OCI-LY7 (cell line): ENCODE measurements at regions not wholly inside any gene's neighbourhood (a gene's known extent, or its start where the extent isn't known, plus 50 kb on each side); places are given as distances from the start of the nearest gene placed in this dataset.

Experiments
- CTCF ChIP-seq: fragments of 200-600 bp; sonication (generic); conservative IDR thresholded peaks from 2 replicates; pipeline ENCODE4 v1.5.1; 2014; ENCODE audit warnings: mild to moderate bottlenecking, antibody characterized with exemption, low read length, moderate library complexity, mixed read lengths
- EZH2phosphoT487 ChIP-seq: fragments of 200-600 bp; sonication (generic); IDR thresholded peaks from 2 replicates; pipeline ENCODE4 v1.6.1; 2018; ENCODE audit warnings: low read depth, borderline replicate concordance, mild to moderate bottlenecking, mixed run types, antibody characterized with exemption, low read length, moderate library complexity, mixed read lengths

DNA sequence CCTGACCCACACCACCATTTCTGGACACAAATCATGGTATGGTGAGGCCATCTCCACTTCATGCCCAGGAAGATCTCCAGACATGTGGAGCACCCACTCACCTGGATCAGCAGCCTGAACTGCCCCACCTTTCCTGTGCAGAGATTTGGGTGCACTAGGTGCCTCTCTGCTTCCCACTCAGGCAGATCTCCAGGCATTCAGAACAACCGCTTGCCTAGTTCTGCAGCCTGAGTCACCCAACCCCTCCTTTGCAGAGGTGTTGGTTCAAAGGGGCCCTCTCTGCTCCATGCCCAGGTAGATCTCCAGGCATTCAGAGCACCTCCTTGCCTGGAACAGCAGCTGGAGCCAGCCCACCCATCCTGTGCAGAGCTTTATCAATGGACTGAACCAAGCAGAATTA, 620.8 kb downstream of the LRRIQ3 start:
- TF ChIP-seq CTCF: no peak
- TF ChIP-seq EZH2phosphoT487: no peak
